ENCODE measurements at regions not wholly inside any gene's neighbourhood (a gene's known extent, or its start where the extent isn't known, plus 50 kb on each side); places are given as distances from the start of the nearest gene placed in this dataset.

DNA sequence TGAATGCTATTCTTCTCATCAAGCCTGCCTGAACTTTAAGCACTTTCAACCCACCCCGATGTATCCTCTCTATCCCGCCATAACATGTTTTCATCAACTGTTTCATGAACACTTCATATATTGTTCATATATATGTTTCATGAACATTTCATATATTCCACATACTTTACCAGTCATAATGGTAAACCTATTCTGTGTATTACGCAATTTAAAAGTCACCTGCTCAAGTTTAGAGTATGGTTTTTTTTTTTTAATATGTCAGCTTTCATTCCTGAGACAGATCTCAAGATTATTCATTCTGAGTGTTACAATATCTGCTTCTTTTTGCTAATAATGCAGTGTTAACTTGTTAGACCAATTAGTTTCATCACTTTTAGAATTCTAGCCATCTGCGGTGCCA lies 140.7 kb downstream of the SIPA1L2 start:
- no peaks in the 10 kb centered on the region for H3K4me1 Mint-ChIP-seq (ENCODE audit: low read depth)
- no peak for TF ChIP-seq CTCF (IDR thresholded peaks at IDR 0.05)
- DNase-seq (no peak), ATAC-seq (ENCODE audit: poor library complexity) (no peak)
- Histone ChIP-seq H3K27me3 (ENCODE audit: control insufficient read depth in 1 of 2, insufficient read depth in 2 of 2, low read length in 2 of 2) (no peaks in the 10 kb centered on the region), H3K4me1 (ENCODE audit: insufficient read depth, low read length) (no peaks in the 10 kb centered on the region), H3K9me3 (ENCODE audit: control insufficient read depth in 1 of 2, insufficient read depth in 1 of 2, low read length in 2 of 2) (no peaks in the 10 kb centered on the region), H3K4me3 (ENCODE audit: low read length) (no peak overlapping the region), H3K27ac (ENCODE audit: low read depth in 1 of 2, low read length in 2 of 2) (no peak overlapping the region), H3K36me3 (ENCODE audit: insufficient read depth, low read length) (peaks cover 2% of the 10 kb centered on the region)
- H3K27ac Mint-ChIP-seq = no peak overlapping the region
- ChIA-PET CTCF (no interaction called here), POLR2A (no interaction called here)
- H3K4me3 Mint-ChIP-seq = no peak overlapping the region
- no peaks in the 10 kb centered on the region for H3K9me3 Mint-ChIP-seq
- intact Hi-C loops (cut with DNase I, micrococcal nuclease) = no loop called here
- no peaks in the 10 kb centered on the region for H3K27me3 Mint-ChIP-seq
- H3K36me3 Mint-ChIP-seq (ENCODE audit: low read depth) = no peaks in the 10 kb centered on the region

DNA sequence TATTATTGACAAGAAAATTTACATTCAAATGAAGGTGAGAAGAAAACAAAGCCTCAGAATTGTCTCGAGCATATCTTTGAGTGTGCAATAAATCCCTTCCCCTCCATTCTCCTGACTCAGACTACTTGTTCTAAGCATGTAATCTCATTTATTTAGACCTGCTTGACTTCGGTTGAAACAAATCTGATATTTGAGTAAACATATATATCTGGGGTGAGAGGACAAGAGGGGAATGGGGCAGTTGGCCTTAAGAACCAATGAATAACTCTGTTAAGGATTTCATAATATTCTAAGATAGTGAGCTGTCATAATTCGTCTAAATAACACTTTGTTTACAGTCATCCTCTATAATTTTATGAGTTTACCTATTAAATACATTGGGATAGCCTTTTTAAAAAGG lies 142.7 kb downstream of the SIPA1L2 start:
- no peak overlapping the region for H3K4me3 Mint-ChIP-seq
- intact Hi-C loops (cut with DNase I, micrococcal nuclease) = no loop called here
- no peak for ATAC-seq (ENCODE audit: poor library complexity)
- H3K27me3 Mint-ChIP-seq = no peaks in the 10 kb centered on the region
- no peaks in the 10 kb centered on the region for H3K4me1 Mint-ChIP-seq (ENCODE audit: low read depth)
- no peak overlapping the region for H3K27ac Mint-ChIP-seq
- no peak for TF ChIP-seq CTCF (IDR thresholded peaks at IDR 0.05)
- CTCF ChIA-PET = no interaction called here
- H3K9me3 ChIP-seq (ENCODE audit: control insufficient read depth in 1 of 2, insufficient read depth in 1 of 2, low read length in 2 of 2) = no peaks in the 10 kb centered on the region
- no peaks in the 10 kb centered on the region for H3K4me1 ChIP-seq (ENCODE audit: insufficient read depth, low read length)
- POLR2A ChIA-PET = no interaction called here
- no peaks in the 10 kb centered on the region for H3K36me3 Mint-ChIP-seq (ENCODE audit: low read depth)
- H3K36me3 ChIP-seq (ENCODE audit: insufficient read depth, low read length) = peaks cover 2% of the 10 kb centered on the region
- DNase-seq = no peak
- H3K27me3 ChIP-seq (ENCODE audit: control insufficient read depth in 1 of 2, insufficient read depth in 2 of 2, low read length in 2 of 2) = no peaks in the 10 kb centered on the region
- H3K4me3 ChIP-seq (ENCODE audit: low read length) = no peak overlapping the region
- H3K27ac ChIP-seq (ENCODE audit: low read depth in 1 of 2, low read length in 2 of 2) = no peak overlapping the region
- no peaks in the 10 kb centered on the region for H3K9me3 Mint-ChIP-seq

DNA sequence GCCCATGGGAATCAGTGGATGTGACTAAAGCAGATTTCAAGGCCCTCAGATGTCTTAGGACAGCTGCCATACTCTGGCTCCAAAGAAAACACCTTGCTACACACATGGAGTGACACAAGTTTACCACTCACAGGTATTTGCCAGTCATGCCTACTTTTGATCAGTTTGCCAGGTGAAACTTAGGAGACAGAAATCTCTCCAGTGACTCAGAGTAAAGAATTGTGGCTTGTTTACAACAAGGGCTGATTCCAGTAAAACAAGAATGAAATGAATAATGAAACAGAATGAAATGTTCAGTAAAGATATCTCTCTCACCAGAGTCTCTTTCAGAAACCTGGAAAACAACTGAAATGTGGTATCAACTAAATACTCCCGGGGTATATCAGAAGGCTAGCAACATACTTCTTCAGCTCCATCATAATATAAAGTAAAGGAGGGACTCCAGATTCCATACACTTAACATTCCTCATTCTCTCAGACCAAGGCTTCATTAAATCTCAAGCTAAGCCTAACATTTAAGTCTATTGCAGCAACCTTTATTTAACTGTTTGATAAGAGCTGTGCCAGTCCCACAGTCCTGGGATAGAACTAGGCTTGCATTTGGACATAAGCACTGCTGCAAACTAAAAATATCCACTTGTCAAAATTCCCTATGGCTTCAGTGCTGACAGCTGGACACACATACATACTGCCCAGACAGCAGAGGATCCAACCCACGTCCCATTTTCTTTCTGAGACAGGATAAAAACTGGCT lies 143.3 kb downstream of the SIPA1L2 start:
- Mint-ChIP-seq H3K27ac (no peak overlapping the region), H3K4me3 (no peak overlapping the region), H3K9me3 (no peaks in the 10 kb centered on the region), H3K27me3 (no peaks in the 10 kb centered on the region), H3K36me3 (ENCODE audit: low read depth) (no peaks in the 10 kb centered on the region), H3K4me1 (ENCODE audit: low read depth) (no peaks in the 10 kb centered on the region)
- intact Hi-C loops (cut with DNase I, micrococcal nuclease) = no loop called here
- H3K27ac ChIP-seq (ENCODE audit: low read depth in 1 of 2, low read length in 2 of 2) = no peak overlapping the region
- H3K27me3 ChIP-seq (ENCODE audit: control insufficient read depth in 1 of 2, insufficient read depth in 2 of 2, low read length in 2 of 2) = no peaks in the 10 kb centered on the region
- peaks cover 2% of the 10 kb centered on the region for H3K36me3 ChIP-seq (ENCODE audit: insufficient read depth, low read length)
- no peak for DNase-seq
- ChIA-PET POLR2A (no interaction called here), CTCF (no interaction called here)
- no peak for TF ChIP-seq CTCF (IDR thresholded peaks at IDR 0.05)
- no peaks in the 10 kb centered on the region for H3K9me3 ChIP-seq (ENCODE audit: control insufficient read depth in 1 of 2, insufficient read depth in 1 of 2, low read length in 2 of 2)
- no peak overlapping the region for H3K4me3 ChIP-seq (ENCODE audit: low read length)
- no peak for ATAC-seq (ENCODE audit: poor library complexity)
- H3K4me1 ChIP-seq (ENCODE audit: insufficient read depth, low read length) = no peaks in the 10 kb centered on the region
